GM12891 (cell line): ENCODE measurements at regions not wholly inside any gene's neighbourhood (a gene's known extent, or its start where the extent isn't known, plus 50 kb on each side); places are given as distances from the start of the nearest gene placed in this dataset.

Experiments used
- PAX5 ChIP-seq: IDR thresholded peaks from 2 replicates; pipeline ENCODE4 v1.6.1; 2011; ENCODE audit warnings: low read length, moderate library complexity, mild to moderate bottlenecking; ENCODE audit not compliant: insufficient read depth, severe bottlenecking
- POLR2A ChIP-seq: IDR thresholded peaks from 2 replicates; pipeline ENCODE4 v1.6.1; 2011; ENCODE audit warnings: low read depth, low read length, control low read depth
- POLR2AphosphoS5 ChIP-seq: IDR thresholded peaks from 2 replicates; pipeline ENCODE4 v1.6.1; 2011; ENCODE audit warnings: low read depth, low read length, control low read depth
- POU2F2 ChIP-seq: IDR thresholded peaks from 2 replicates; pipeline ENCODE4 v1.6.1; 2011; ENCODE audit warnings: low read depth, mild to moderate bottlenecking, control low read depth, low read length, moderate library complexity
- SPI1 ChIP-seq: IDR thresholded peaks from 2 replicates; pipeline ENCODE4 v1.6.1; 2011; ENCODE audit warnings: low read depth, low read length, control low read depth
- TAF1 ChIP-seq: IDR thresholded peaks from 2 replicates; pipeline ENCODE4 v1.6.1; 2011; ENCODE audit warnings: low read depth, low read length, control low read depth

- no peak for TF ChIP-seq POLR2A
- TF ChIP-seq POLR2AphosphoS5 = no peak
- no peak for TF ChIP-seq SPI1
- no peak for TF ChIP-seq TAF1
- TF ChIP-seq PAX5 = no peak
- no peak for TF ChIP-seq POU2F2
Measured at GRCh38 chrX:134173541-134174272, 63.3 kb upstream of the CCDC160 start.
